SK-N-SH (cell line): ENCODE measurements at regions not wholly inside any gene's neighbourhood (a gene's known extent, or its start where the extent isn't known, plus 50 kb on each side); places are given as distances from the start of the nearest gene placed in this dataset.

ENCODE experiments used
- CTCF ChIA-PET: fragments of 300-600, 350-600 bp; formaldehyde crosslinking; extraction: SDS; loops from one replicate; lab custom pipeline; 2021; lab: Yijun Ruan, JAX
- POLR2A ChIA-PET: fragments of 350-600 bp; sonication (Branson Sonifier 250); formaldehyde crosslinking; extraction: SDS; loops from one replicate; lab custom pipeline; 2020; ENCODE audit warnings: antibody characterized with exemption, inconsistent platforms; lab: Yijun Ruan, JAX
- DNase-seq: peaks from one replicate; pipeline ENCODE4 v3.0.0; 2012
- H2AFZ ChIP-seq: fragments of 200-600 bp; sonication (generic); 2 replicates; pipeline ENCODE4 v1.8.1; 2016; ENCODE audit warnings: antibody characterized with exemption, mild to moderate bottlenecking, low read depth
- H3F3A ChIP-seq: fragments of 200-600 bp; sonication (generic); replicated peaks from 2 replicates; pipeline ENCODE3; 2016; ENCODE audit warnings: antibody characterized with exemption, mild to moderate bottlenecking; ENCODE audit not compliant: insufficient read depth
- H3K27ac ChIP-seq, 2 experiments: fragments of 200-500 bp in 1 of 2; fragments of 200-600 bp in 1 of 2; sonication (Bioruptor generic) in 1 of 2; sonication (generic), shearing (Covaris generic) in 1 of 2; 2 replicates each; pipeline versions ENCODE4 v1.5.1 to v1.6.1; 2014 to 2016; ENCODE audit warnings: low read depth in 2 of 2, inconsistent platforms in 1 of 2, low read length in 1 of 2, mild to moderate bottlenecking in 1 of 2, mixed read lengths in 1 of 2
- H3K27me3 ChIP-seq: fragments of 200-600 bp; sonication (generic), shearing (Covaris generic); 2 replicates; pipeline ENCODE4 v1.6.1; 2016; ENCODE audit warnings: mixed run types; ENCODE audit not compliant: insufficient read depth
- H3K36me3 ChIP-seq, 2 experiments: fragments of 200-500 bp in 1 of 2; fragments of 200-600 bp in 1 of 2; sonication (Bioruptor generic) in 1 of 2; sonication (generic) in 1 of 2; replicated peaks in 1 of 2; 2 replicates each; pipeline versions ENCODE3 to v1.5.1; 2014 to 2016; ENCODE audit warnings: low read length in 1 of 2, mild to moderate bottlenecking in 1 of 2; ENCODE audit not compliant: insufficient read depth in 2 of 2, control insufficient read depth in 1 of 2
- H3K4me1 ChIP-seq, 2 experiments: fragments of 200-500 bp in 1 of 2; fragments of 200-600 bp in 1 of 2; sonication (Bioruptor generic) in 1 of 2; sonication (generic), shearing (Covaris generic) in 1 of 2; 2 replicates each; pipeline versions ENCODE4 v1.5.1 to v1.6.1; 2014 to 2016; ENCODE audit warnings: low read depth in 1 of 2, low read length in 1 of 2, mixed run types in 1 of 2; ENCODE audit not compliant: insufficient read depth in 2 of 2, control insufficient read depth in 1 of 2
- H3K4me2 ChIP-seq: fragments of 200-600 bp; sonication (generic), shearing (Covaris generic); 2 replicates; pipeline ENCODE4 v1.6.1; 2017; ENCODE audit warnings: mixed run types
- H3K4me3 ChIP-seq, 2 experiments: fragments of 200-500 bp in 1 of 2; fragments of 200-600 bp in 1 of 2; sonication (Bioruptor generic) in 1 of 2; sonication (generic), shearing (Covaris generic) in 1 of 2; 2 replicates each; pipeline versions ENCODE4 v1.5.1 to v1.8.1; 2014 to 2016; ENCODE audit warnings: low read depth in 2 of 2, inconsistent platforms in 1 of 2, low read length in 1 of 2, mild to moderate bottlenecking in 1 of 2, mixed read lengths in 1 of 2, moderate library complexity in 1 of 2
- H3K79me2 ChIP-seq: fragments of 200-600 bp; sonication (generic); 2 replicates; pipeline ENCODE4 v1.8.1; 2017; ENCODE audit warnings: mild to moderate bottlenecking; ENCODE audit not compliant: insufficient read depth
- H3K9ac ChIP-seq: fragments of 200-600 bp; sonication (generic); 2 replicates; pipeline ENCODE4 v1.6.1; 2017; ENCODE audit warnings: mixed run types
- H3K9me2 ChIP-seq: fragments of 200-600 bp; sonication (generic); 2 replicates; pipeline ENCODE4 v1.6.1; 2017; ENCODE audit warnings: mixed run types
- H3K9me3 ChIP-seq: fragments of 200-600 bp; sonication (generic); 2 replicates; pipeline ENCODE4 v1.6.1; 2017; ENCODE audit warnings: mixed run types, mild to moderate bottlenecking, moderate library complexity
- H4K20me1 ChIP-seq: fragments of 200-600 bp; sonication (generic); 2 replicates; pipeline ENCODE4 v1.6.1; 2017; ENCODE audit warnings: mild to moderate bottlenecking, mixed run types; ENCODE audit not compliant: insufficient read depth
- CHD2 ChIP-seq: fragments of 150-350 bp; IDR thresholded peaks from 2 replicates; pipeline ENCODE4 v1.6.1; 2018; ENCODE audit warnings: low read length; ENCODE audit not compliant: partially characterized antibody
- CTCF ChIP-seq: fragments of 200-600 bp; sonication (generic); IDR thresholded peaks from 2 replicates; pipeline ENCODE4 v1.6.1; 2017; ENCODE audit warnings: antibody characterized with exemption, mild to moderate bottlenecking, moderate library complexity
- ELF1 ChIP-seq: IDR thresholded peaks from 2 replicates; pipeline ENCODE4 v1.4.0; 2012
- EP300 ChIP-seq, 2 experiments: IDR thresholded peaks; 2 replicates each; pipeline versions ENCODE4 v1.4.0 to v1.6.1; 2012; ENCODE audit warnings: borderline replicate concordance in 1 of 2, low read depth in 1 of 2, low read length in 1 of 2
- FOXJ3 ChIP-seq: sonication (generic); formaldehyde crosslinking; IDR thresholded peaks from 2 replicates; pipeline ENCODE4 v1.5.1; 2020; ENCODE audit warnings: mild to moderate bottlenecking, missing genetic modification reagents
- JUND ChIP-seq: IDR thresholded peaks from 2 replicates; pipeline ENCODE4 v1.4.0; 2012
- MXI1 ChIP-seq: IDR thresholded peaks from 2 replicates; pipeline ENCODE4 v1.6.1; 2012; ENCODE audit warnings: mild to moderate bottlenecking, low read depth, low read length, improper control_type of control experiment
- NFIC ChIP-seq: IDR thresholded peaks from 2 replicates; pipeline ENCODE4 v1.4.0; 2012; ENCODE audit warnings: borderline replicate concordance
- NRF1 ChIP-seq: IDR thresholded peaks from 2 replicates; pipeline ENCODE4 v1.6.1; 2012; ENCODE audit warnings: low read depth, mild to moderate bottlenecking, low read length
- POLR2AphosphoS5 ChIP-seq: IDR thresholded peaks from 2 replicates; pipeline ENCODE4 v1.6.1; 2012; ENCODE audit warnings: low read depth, low read length
- RCOR1 ChIP-seq: fragments of 150-350 bp; IDR thresholded peaks from 2 replicates; pipeline ENCODE4 v1.6.1; 2017; ENCODE audit warnings: antibody characterized with exemption, low read length
- RFX5 ChIP-seq: IDR thresholded peaks from 2 replicates; pipeline ENCODE4 v1.6.1; 2012; ENCODE audit warnings: mild to moderate bottlenecking, improper control_type of control experiment, low read length
- RXRA ChIP-seq: IDR thresholded peaks from 2 replicates; pipeline ENCODE4 v1.4.0; 2012; ENCODE audit warnings: low read depth, mild to moderate bottlenecking, borderline replicate concordance
- SIN3A ChIP-seq: IDR thresholded peaks from 2 replicates; pipeline ENCODE4 v1.6.1; 2012; ENCODE audit warnings: low read depth, mild to moderate bottlenecking, low read length, moderate library complexity, borderline replicate concordance
- SMC3 ChIP-seq: IDR thresholded peaks from 2 replicates; pipeline ENCODE4 v1.6.1; 2012; ENCODE audit warnings: low read depth, low read length, improper control_type of control experiment
- TAF1 ChIP-seq: IDR thresholded peaks from 2 replicates; pipeline ENCODE4 v1.6.1; 2012; ENCODE audit warnings: low read depth, mild to moderate bottlenecking, low read length, moderate library complexity, borderline replicate concordance
- TCF12 ChIP-seq: IDR thresholded peaks from 2 replicates; pipeline ENCODE4 v1.4.0; 2012
- USF2 ChIP-seq: fragments of 150-350 bp; IDR thresholded peaks from 2 replicates; pipeline ENCODE4 v1.6.1; 2017; ENCODE audit warnings: antibody characterized with exemption, low read length, low read depth, borderline replicate concordance
- WGBS: methylation state at CpG from one replicate; pipeline ENCODE4 v1.1.6; 2017; ENCODE audit warnings: low lambda C conversion rate; 5-methylcytosine and 5-hydroxymethylcytosine counted together
- TF ChIP-seq, protein P1 (sequence below): IDR thresholded peaks from 2 replicates; pipeline ENCODE4 v1.4.0; 2012; ENCODE audit warnings: low read depth
- TF ChIP-seq, protein P2 (sequence below): fragments of 150-350 bp; IDR thresholded peaks from 2 replicates; pipeline ENCODE4 v1.6.1; 2016; ENCODE audit warnings: mild to moderate bottlenecking, low read depth, low read length

DNA sequence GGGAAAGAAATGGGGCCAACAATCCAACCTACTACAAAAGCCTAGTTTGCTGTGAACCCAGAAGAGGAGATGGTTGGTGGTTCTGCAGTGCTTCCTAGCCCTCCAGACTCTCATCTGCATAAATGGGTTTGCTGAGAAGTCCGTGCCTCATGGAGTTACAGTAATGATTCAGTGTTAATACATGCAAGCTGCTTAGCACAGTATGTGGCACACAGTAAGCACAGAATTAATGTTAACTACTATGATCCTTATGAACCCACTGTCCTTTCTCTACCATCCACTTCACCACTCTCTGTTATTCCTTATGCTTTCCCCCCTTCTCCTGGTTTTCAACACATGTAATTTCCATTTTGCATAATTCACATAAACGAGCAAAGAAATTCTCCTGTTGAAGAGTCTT is 100.0 kb downstream of the ACTBL2 start:
- Histone ChIP-seq H3K4me3 (no peak overlapping the region), H3K27me3 (no peaks in the 10 kb centered on the region), H2AFZ (no peak overlapping the region; the same call in 1 of the 2 replicates), H3K9me3 (no peaks in the 10 kb centered on the region), H3K9me2 (no peaks in the 10 kb centered on the region), H3K79me2 (no peaks in the 10 kb centered on the region), H3K36me3 (no peaks in the 10 kb centered on the region), H3K4me1 (peaks cover 8 to 14% of the 10 kb centered on the region in 2 experiments; a peak in 2 of 4 replicates), H3K27ac (peak overlapping the region; percentile 92 to 96), H3K4me2 (peak overlapping the region; percentile 75; the same call in 1 of the 2 replicates), H3F3A (peaks cover 13% of the 10 kb centered on the region), H3K9ac (peak overlapping the region; percentile 42; the same call in 1 of the 2 replicates), H4K20me1 (no peaks in the 10 kb centered on the region)
- ChIA-PET CTCF (interaction anchor here (1.2 to 1.6 kb wide), 3 partner anchors 85 to 397 kb away, joined by 3 to 8 read pairs (median 7); no protein-coding TSS in a partner anchor), POLR2A (interaction anchor here (0.9 kb wide), 1 partner anchor 13 kb away, joined by 4 read pairs; no protein-coding TSS in a partner anchor)
- DNase-seq: no peak
- WGBS: 61% methylated on average over 2 of the region's 2 CpGs
- TF ChIP-seq NFIC (no peak), SIN3A (no peak), JUND (no peak), TAF1 (no peak), RFX5 (no peak), CTCF (no peak), RXRA (no peak)
- TF ChIP-seq, protein P1, sequence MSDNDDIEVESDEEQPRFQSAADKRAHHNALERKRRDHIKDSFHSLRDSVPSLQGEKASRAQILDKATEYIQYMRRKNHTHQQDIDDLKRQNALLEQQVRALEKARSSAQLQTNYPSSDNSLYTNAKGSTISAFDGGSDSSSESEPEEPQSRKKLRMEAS: no peak

DNA sequence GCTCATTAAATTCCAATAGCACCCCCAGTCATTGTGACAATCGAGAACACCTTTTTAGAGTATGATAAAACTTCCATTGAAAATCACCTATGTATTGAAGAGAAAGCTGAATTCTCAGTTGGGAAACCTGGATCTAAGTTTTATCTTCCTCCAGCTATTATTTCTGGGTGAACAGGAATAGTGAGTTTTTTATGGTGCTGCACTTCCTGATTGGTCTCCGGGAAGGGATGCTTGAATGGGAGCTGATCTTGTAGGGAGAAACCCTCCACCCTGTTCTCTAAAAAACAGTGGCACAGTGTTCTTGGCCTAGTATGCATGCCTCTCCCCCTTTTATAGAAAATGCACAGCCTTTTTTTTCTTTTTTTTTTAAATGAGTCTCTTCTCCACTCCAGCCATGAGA is 112.2 kb downstream of the ACTBL2 start:
- TF ChIP-seq MXI1 (no peak), RCOR1 (no peak), JUND (no peak), SIN3A (no peak), SMC3 (no peak), TCF12 (no peak), FOXJ3 (CRISPR knock-in tag) (no peak), USF2 (no peak), CHD2 (no peak), ELF1 (no peak), NRF1 (no peak), POLR2AphosphoS5 (no peak), RFX5 (no peak), EP300 (IDR thresholded peaks at IDR 0.05; ENCODE audit: borderline replicate concordance in 1 of 2, low read depth in 1 of 2, low read length in 1 of 2) (no peak)
- TF ChIP-seq, protein P2, sequence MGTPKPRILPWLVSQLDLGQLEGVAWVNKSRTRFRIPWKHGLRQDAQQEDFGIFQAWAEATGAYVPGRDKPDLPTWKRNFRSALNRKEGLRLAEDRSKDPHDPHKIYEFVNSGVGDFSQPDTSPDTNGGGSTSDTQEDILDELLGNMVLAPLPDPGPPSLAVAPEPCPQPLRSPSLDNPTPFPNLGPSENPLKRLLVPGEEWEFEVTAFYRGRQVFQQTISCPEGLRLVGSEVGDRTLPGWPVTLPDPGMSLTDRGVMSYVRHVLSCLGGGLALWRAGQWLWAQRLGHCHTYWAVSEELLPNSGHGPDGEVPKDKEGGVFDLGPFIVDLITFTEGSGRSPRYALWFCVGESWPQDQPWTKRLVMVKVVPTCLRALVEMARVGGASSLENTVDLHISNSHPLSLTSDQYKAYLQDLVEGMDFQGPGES: no peak
- TF ChIP-seq, protein P1: no peak
- CTCF ChIA-PET: no interaction called here
- Histone ChIP-seq H3K9me2 (no peaks in the 10 kb centered on the region), H3K9me3 (no peaks in the 10 kb centered on the region), H3K27ac (no peak overlapping the region; a peak in 1 of 4 replicates), H3K27me3 (no peaks in the 10 kb centered on the region), H3K4me1 (peaks cover 0 to 36% of the 10 kb centered on the region in 2 experiments; a peak in 2 of 4 replicates), H3K4me3 (no peak overlapping the region), H4K20me1 (no peaks in the 10 kb centered on the region), H3F3A (no peaks in the 10 kb centered on the region), H3K36me3 (no peaks in the 10 kb centered on the region), H3K4me2 (no peak overlapping the region), H2AFZ (no peak overlapping the region), H3K79me2 (no peaks in the 10 kb centered on the region), H3K9ac (no peak overlapping the region)
- DNase-seq: no peak
- 94% methylated on average over 2 of the region's 2 CpGs for WGBS
- POLR2A ChIA-PET: interaction anchor here (0.9 kb wide), 1 partner anchor 13 kb away, joined by 4 read pairs; no protein-coding TSS in a partner anchor
